Loucy (cell line): ENCODE measurements at regions not wholly inside any gene's neighbourhood (a gene's known extent, or its start where the extent isn't known, plus 50 kb on each side); places are given as distances from the start of the nearest gene placed in this dataset.

Experiments used
- H2AFZ ChIP-seq: fragments of 200-600 bp; sonication (generic); 2 replicates; pipeline ENCODE4 v1.6.0; 2016; ENCODE audit warnings: antibody characterized with exemption, mild to moderate bottlenecking, low read length, moderate library complexity
- H3F3A ChIP-seq: fragments of 200-600 bp; 2 replicates; pipeline ENCODE4 v1.6.0; 2016; ENCODE audit warnings: antibody characterized with exemption, low read depth, mild to moderate bottlenecking
- H3K27me3 ChIP-seq: fragments of 200-600 bp; sonication (generic); 2 replicates; pipeline ENCODE4 v1.6.1; 2014; ENCODE audit warnings: low read length, mild to moderate bottlenecking; ENCODE audit not compliant: insufficient read depth, poor library complexity, severe bottlenecking
- H3K36me3 ChIP-seq: fragments of 200-600 bp; sonication (generic); 2 replicates; pipeline ENCODE4 v1.6.1; 2016; ENCODE audit warnings: low read length; ENCODE audit not compliant: insufficient read depth
- H3K4me1 ChIP-seq: fragments of 200-600 bp; sonication (generic); 2 replicates; pipeline ENCODE4 v1.5.1; 2014; ENCODE audit warnings: low read length, mild to moderate bottlenecking; ENCODE audit not compliant: insufficient read depth, poor library complexity, severe bottlenecking
- H3K4me2 ChIP-seq: fragments of 200-600 bp; sonication (generic); 2 replicates; pipeline ENCODE4 v1.6.0; 2014; ENCODE audit warnings: antibody characterized with exemption, low read length, low read depth, mild to moderate bottlenecking; ENCODE audit not compliant: poor library complexity, severe bottlenecking
- H3K4me3 ChIP-seq: fragments of 200-600 bp; sonication (generic); 2 replicates; pipeline ENCODE4 v1.5.1; 2014; ENCODE audit warnings: low read length, mild to moderate bottlenecking, mixed read lengths; ENCODE audit not compliant: poor library complexity, severe bottlenecking
- H3K79me2 ChIP-seq: fragments of 200-600 bp; sonication (generic); 2 replicates; pipeline ENCODE4 v1.6.1; 2014; ENCODE audit warnings: low read length; ENCODE audit not compliant: insufficient read depth
- H3K9ac ChIP-seq: fragments of 200-600 bp; sonication (generic); 2 replicates; pipeline ENCODE4 v1.6.0; 2014; ENCODE audit warnings: mild to moderate bottlenecking, low read depth, low read length, moderate library complexity; ENCODE audit not compliant: poor library complexity, severe bottlenecking
- H3K9me2 ChIP-seq: fragments of 200-600 bp; sonication (generic); replicated peaks from 2 replicates; pipeline ENCODE4 v1.6.1; 2016; ENCODE audit warnings: low read depth, low read length, mixed read lengths
- H3K9me3 ChIP-seq: fragments of 200-600 bp; sonication (generic); 2 replicates; pipeline ENCODE4 v1.6.1; 2014; ENCODE audit warnings: mild to moderate bottlenecking, antibody characterized with exemption, low read length, low read depth; ENCODE audit not compliant: insufficient read depth
- H4K20me1 ChIP-seq: fragments of 200-600 bp; sonication (generic); 2 replicates; pipeline ENCODE4 v1.6.0; 2014; ENCODE audit warnings: antibody characterized with exemption, low read length, mild to moderate bottlenecking; ENCODE audit not compliant: insufficient read depth, poor library complexity, severe bottlenecking
- CTCF ChIP-seq: fragments of 200-600 bp; sonication (generic); conservative IDR thresholded peaks from 2 replicates; pipeline ENCODE4 v1.5.1; 2014; ENCODE audit warnings: mild to moderate bottlenecking, antibody characterized with exemption, low read length
- EZH2phosphoT487 ChIP-seq: fragments of 200-600 bp; IDR thresholded peaks from 2 replicates; pipeline ENCODE4 v1.6.1; 2018; ENCODE audit warnings: antibody characterized with exemption, mild to moderate bottlenecking, moderate library complexity, borderline replicate concordance

- Histone ChIP-seq H3K36me3 (no peaks in the 10 kb centered on the region), H3K9me3 (no peaks in the 10 kb centered on the region), H3K9ac (no peak overlapping the region)
Observed at GRCh38 chr5:99817796-99818195, 717.4 kb upstream of the FAM174A start.

GRCh38 chr5:99814321-99815063 is 720.7 kb upstream of the FAM174A start:
- Histone ChIP-seq H3K9me2 (no peaks in the 10 kb centered on the region), H4K20me1 (no peaks in the 10 kb centered on the region), H3F3A (no peaks in the 10 kb centered on the region), H3K4me2 (no peak overlapping the region), H3K4me3 (no peak overlapping the region), H3K79me2 (no peaks in the 10 kb centered on the region), H3K36me3 (no peaks in the 10 kb centered on the region), H3K27me3 (no peaks in the 10 kb centered on the region), H3K9me3 (no peaks in the 10 kb centered on the region), H2AFZ (no peak overlapping the region), H3K9ac (no peak overlapping the region), H3K4me1 (no peaks in the 10 kb centered on the region)
- TF ChIP-seq CTCF = no peak

More at GRCh38 chr5:99817796-99818195, 717.4 kb upstream of the FAM174A start:
- no peak overlapping the region for H3K4me2 ChIP-seq
- no peaks in the 10 kb centered on the region for H3K9me2 ChIP-seq
- TF ChIP-seq CTCF (no peak), EZH2phosphoT487 (no peak)
- no peak overlapping the region for H3K4me3 ChIP-seq
- no peaks in the 10 kb centered on the region for H3K79me2 ChIP-seq
- H2AFZ ChIP-seq = no peak overlapping the region
- H3K4me1 ChIP-seq = no peaks in the 10 kb centered on the region
- H4K20me1 ChIP-seq = no peaks in the 10 kb centered on the region
- no peaks in the 10 kb centered on the region for H3K27me3 ChIP-seq
- H3F3A ChIP-seq = no peaks in the 10 kb centered on the region

- H3K9me2 ChIP-seq = no peaks in the 10 kb centered on the region
- no peaks in the 10 kb centered on the region for H4K20me1 ChIP-seq
- H3K9ac ChIP-seq = no peak overlapping the region
- H2AFZ ChIP-seq = no peak overlapping the region
- H3K4me1 ChIP-seq = no peaks in the 10 kb centered on the region
- H3K79me2 ChIP-seq = no peaks in the 10 kb centered on the region
- H3K4me2 ChIP-seq = no peak overlapping the region
- H3K4me3 ChIP-seq = no peak overlapping the region
- H3K9me3 ChIP-seq = no peaks in the 10 kb centered on the region
- H3K27me3 ChIP-seq = no peaks in the 10 kb centered on the region
- no peaks in the 10 kb centered on the region for H3K36me3 ChIP-seq
- TF ChIP-seq EZH2phosphoT487 (no peak), CTCF (no peak)
- H3F3A ChIP-seq = no peaks in the 10 kb centered on the region
Observed at GRCh38 chr5:99808657-99809230, 726.4 kb upstream of the FAM174A start.
